ENCODE measurements at regions not wholly inside any gene's neighbourhood (a gene's known extent, or its start where the extent isn't known, plus 50 kb on each side); places are given as distances from the start of the nearest gene placed in this dataset.

GRCh38 chr1:227395426-227396028, 77.2 kb upstream of the CDC42BPA start:
- no peak for TF ChIP-seq CTCF (IDR thresholded peaks at IDR 0.05)
- TF ChIP-seq POLR2A (IDR thresholded peaks at IDR 0.05) = no peak
- TF ChIP-seq EP300 (IDR thresholded peaks at IDR 0.05) = no peak
- TF ChIP-seq POLR2AphosphoS5 (IDR thresholded peaks at IDR 0.05) = no peak
- WGBS, 5 donors = 62 to 84% (median 66%) methylated on average over 2 of the region's 2 CpGs
- intact Hi-C loops (cut with DNase I; ENCODE audit: low total_unique reads) = no loop called here
- Histone ChIP-seq H3K27ac (no peak overlapping the region), H3K9me3 (no peaks in the 10 kb centered on the region), H3K4me3 (no peak overlapping the region), H3K4me1 (peaks cover 0 to 9% (median 2%) of the 10 kb centered on the region in 4 donors), H3K36me3 (no peaks in the 10 kb centered on the region), H3K27me3 (no peaks in the 10 kb centered on the region)
- DNase-seq = no peak

GRCh38 chr1:227392984-227393764, 74.9 kb upstream of the CDC42BPA start:
- no peak for DNase-seq
- TF ChIP-seq EP300 (IDR thresholded peaks at IDR 0.05) (no peak), POLR2AphosphoS5 (IDR thresholded peaks at IDR 0.05) (no peak), POLR2A (IDR thresholded peaks at IDR 0.05) (no peak), CTCF (IDR thresholded peaks at IDR 0.05) (no peak)
- intact Hi-C loops (cut with DNase I; ENCODE audit: low total_unique reads) = no loop called here
- Histone ChIP-seq H3K27me3 (no peaks in the 10 kb centered on the region), H3K27ac (no peak overlapping the region), H3K36me3 (no peaks in the 10 kb centered on the region), H3K4me3 (no peak overlapping the region), H3K4me1 (peaks cover 0 to 17% (median 4%) of the 10 kb centered on the region in 4 donors), H3K9me3 (no peaks in the 10 kb centered on the region)
- 49 to 74% (median 55%) methylated on average over 3 of the region's 3 CpGs for WGBS, 5 donors

GRCh38 chr1:227391879-227392278, 73.6 kb upstream of the CDC42BPA start:
- Histone ChIP-seq H3K4me1 (peaks cover 0 to 20% (median 4%) of the 10 kb centered on the region in 4 donors), H3K36me3 (no peaks in the 10 kb centered on the region), H3K9me3 (no peaks in the 10 kb centered on the region), H3K4me3 (no peak overlapping the region), H3K27ac (no peak overlapping the region), H3K27me3 (no peaks in the 10 kb centered on the region)
- peak in 1 of 2 donors; percentile 47 for DNase-seq
- intact Hi-C loops (cut with DNase I; ENCODE audit: low total_unique reads) = no loop called here
- WGBS, 5 donors = 23 to 43% (median 36%) methylated on average over 4 of the region's 4 CpGs
- TF ChIP-seq POLR2AphosphoS5 (IDR thresholded peaks at IDR 0.05) = no peak
- no peak for TF ChIP-seq EP300 (IDR thresholded peaks at IDR 0.05)
- TF ChIP-seq CTCF (IDR thresholded peaks at IDR 0.05) = no peak
- TF ChIP-seq POLR2A (IDR thresholded peaks at IDR 0.05) = no peak

- Histone ChIP-seq H3K4me3 (no peak overlapping the region), H3K36me3 (no peaks in the 10 kb centered on the region), H3K9me3 (no peaks in the 10 kb centered on the region), H3K27me3 (no peaks in the 10 kb centered on the region), H3K4me1 (peaks cover 0 to 20% (median 4%) of the 10 kb centered on the region in 4 donors), H3K27ac (no peak overlapping the region)
- no peak for DNase-seq
- no peak for TF ChIP-seq EP300 (IDR thresholded peaks at IDR 0.05)
- intact Hi-C loops (cut with DNase I; ENCODE audit: low total_unique reads) = no loop called here
- 70 to 78% (median 74%) methylated on average over 4 of the region's 4 CpGs for WGBS, 5 donors
Measured at GRCh38 chr1:227391211-227391610, 72.9 kb upstream of the CDC42BPA start.

GRCh38 chr1:227390525-227390924, 72.2 kb upstream of the CDC42BPA start:
- H3K27me3 ChIP-seq = no peaks in the 10 kb centered on the region
- H3K4me3 ChIP-seq = no peak overlapping the region
- 75 to 83% (median 80%) methylated on average over 2 of the region's 2 CpGs for WGBS, 5 donors
- no peaks in the 10 kb centered on the region for H3K36me3 ChIP-seq
- no peak for DNase-seq
- no peaks in the 10 kb centered on the region for H3K9me3 ChIP-seq
- no peak overlapping the region for H3K27ac ChIP-seq
- no peak for TF ChIP-seq CTCF (IDR thresholded peaks at IDR 0.05)
- TF ChIP-seq POLR2AphosphoS5 (IDR thresholded peaks at IDR 0.05) = no peak
- H3K4me1 ChIP-seq = peaks cover 0 to 20% (median 4%) of the 10 kb centered on the region in 4 donors
- intact Hi-C loops (cut with DNase I; ENCODE audit: low total_unique reads) = no loop called here

All from stomach (tissue), 8 donors.